ENCODE measurements at regions not wholly inside any gene's neighbourhood (a gene's known extent, or its start where the extent isn't known, plus 50 kb on each side); places are given as distances from the start of the nearest gene placed in this dataset.
"Not testable (repeated sequence)": the region's sequence is repeated elsewhere in the genome, so short reads cannot be mapped to it uniquely, and the experiment has no call there.

GRCh38 chr2:13522096-13522495 lies 805.4 kb downstream of the TRIB2 start:
- H3K27me3 Mint-ChIP-seq (ENCODE audit: insufficient read depth, low read depth): no peaks in the 10 kb centered on the region
- no peaks in the 10 kb centered on the region for H4K20me1 ChIP-seq (ENCODE audit: low read depth)
- no peak overlapping the region for H3K4me2 ChIP-seq
- no peaks in the 10 kb centered on the region for H3K27me3 ChIP-seq
- H3K36me3 ChIP-seq: no peaks in the 10 kb centered on the region
- H3K27ac Mint-ChIP-seq: no peak overlapping the region
- H3K4me1 Mint-ChIP-seq: no peaks in the 10 kb centered on the region
- H3K9ac ChIP-seq: no peak overlapping the region
- H3K4me3 Mint-ChIP-seq: no peak overlapping the region
- TF ChIP-seq CTCF (IDR thresholded peaks at IDR 0.05) (no peak), EZH2 (IDR thresholded peaks at IDR 0.05) (no peak), EZH2phosphoT487 (IDR thresholded peaks at IDR 0.05) (no peak)
- no peak overlapping the region for H3K4me3 ChIP-seq
- H3K4me1 ChIP-seq: no peaks in the 10 kb centered on the region
- H3K36me3 Mint-ChIP-seq: no peaks in the 10 kb centered on the region
- H3F3A ChIP-seq (ENCODE audit: low read depth): no peaks in the 10 kb centered on the region
- DNase-seq (ENCODE audit: low spot score): no peak
- no peak overlapping the region for H2AFZ ChIP-seq (replicated peaks)
- H3K9me3 ChIP-seq (ENCODE audit: low read depth): peaks cover 15% of the 10 kb centered on the region
- no peaks in the 10 kb centered on the region for H3K9me3 Mint-ChIP-seq
- H3K27ac ChIP-seq: no peak overlapping the region
- no peaks in the 10 kb centered on the region for H3K79me2 ChIP-seq (ENCODE audit: low read depth)

GRCh38 chr2:13522917-13523821 lies 806.4 kb downstream of the TRIB2 start:
- no peaks in the 10 kb centered on the region for H4K20me1 ChIP-seq (ENCODE audit: low read depth)
- no peaks in the 10 kb centered on the region for H3K36me3 Mint-ChIP-seq
- no peaks in the 10 kb centered on the region for H3K27me3 Mint-ChIP-seq (ENCODE audit: insufficient read depth, low read depth)
- peaks cover 13% of the 10 kb centered on the region for H3K9me3 ChIP-seq (ENCODE audit: low read depth)
- TF ChIP-seq EZH2 (IDR thresholded peaks at IDR 0.05): no peak
- no peak for TF ChIP-seq CTCF (IDR thresholded peaks at IDR 0.05)
- TF ChIP-seq EZH2phosphoT487 (IDR thresholded peaks at IDR 0.05): no peak
- no peaks in the 10 kb centered on the region for H3K27me3 ChIP-seq
- no peak overlapping the region for H3K4me3 Mint-ChIP-seq
- H3K4me3 ChIP-seq: no peak overlapping the region
- H3K9ac ChIP-seq: no peak overlapping the region
- no peak overlapping the region for H3K27ac Mint-ChIP-seq
- H3K79me2 ChIP-seq (ENCODE audit: low read depth): no peaks in the 10 kb centered on the region
- H3K4me1 ChIP-seq: no peaks in the 10 kb centered on the region
- H3K36me3 ChIP-seq: no peaks in the 10 kb centered on the region
- H3K9me3 Mint-ChIP-seq: no peaks in the 10 kb centered on the region
- DNase-seq (ENCODE audit: low spot score): no peak
- H3K4me2 ChIP-seq: no peak overlapping the region
- H2AFZ ChIP-seq (replicated peaks): no peak overlapping the region
- no peak overlapping the region for H3K27ac ChIP-seq
- H3F3A ChIP-seq (ENCODE audit: low read depth): no peaks in the 10 kb centered on the region
- no peaks in the 10 kb centered on the region for H3K4me1 Mint-ChIP-seq

GRCh38 chr2:13524492-13524891 lies 807.8 kb downstream of the TRIB2 start:
- Histone ChIP-seq H3K27ac (no peak overlapping the region), H3K4me3 (no peak overlapping the region), H2AFZ (replicated peaks) (no peak overlapping the region), H3K4me1 (no peaks in the 10 kb centered on the region), H3K4me2 (no peak overlapping the region), H3K9ac (no peak overlapping the region), H3K27me3 (no peaks in the 10 kb centered on the region), H3K79me2 (ENCODE audit: low read depth) (no peaks in the 10 kb centered on the region), H3K9me3 (ENCODE audit: low read depth) (peaks cover 11% of the 10 kb centered on the region), H3F3A (ENCODE audit: low read depth) (no peaks in the 10 kb centered on the region), H3K36me3 (no peaks in the 10 kb centered on the region), H4K20me1 (ENCODE audit: low read depth) (no peaks in the 10 kb centered on the region)
- no peak overlapping the region for H3K27ac Mint-ChIP-seq
- no peak for DNase-seq (ENCODE audit: low spot score)
- H3K36me3 Mint-ChIP-seq: no peaks in the 10 kb centered on the region
- no peaks in the 10 kb centered on the region for H3K27me3 Mint-ChIP-seq (ENCODE audit: insufficient read depth, low read depth)
- H3K9me3 Mint-ChIP-seq: no peaks in the 10 kb centered on the region
- TF ChIP-seq EZH2phosphoT487 (IDR thresholded peaks at IDR 0.05): no peak
- TF ChIP-seq CTCF (IDR thresholded peaks at IDR 0.05): no peak
- no peak for TF ChIP-seq EZH2 (IDR thresholded peaks at IDR 0.05)
- H3K4me1 Mint-ChIP-seq: no peaks in the 10 kb centered on the region
- H3K4me3 Mint-ChIP-seq: no peak overlapping the region

GRCh38 chr2:13531735-13532410 lies 815.1 kb downstream of the TRIB2 start:
- not testable (repeated sequence) for H3K79me2 ChIP-seq (ENCODE audit: low read depth); H3K4me1 ChIP-seq; H3K27me3 ChIP-seq; H3F3A ChIP-seq (ENCODE audit: low read depth); H3K4me3 ChIP-seq; H3K27ac Mint-ChIP-seq; H3K4me2 ChIP-seq; H3K27me3 Mint-ChIP-seq (ENCODE audit: insufficient read depth, low read depth); H3K9ac ChIP-seq; H3K36me3 ChIP-seq; H3K9me3 ChIP-seq (ENCODE audit: low read depth); H3K9me3 Mint-ChIP-seq; H3K4me3 Mint-ChIP-seq; H3K36me3 Mint-ChIP-seq; DNase-seq (ENCODE audit: low spot score); H3K4me1 Mint-ChIP-seq; H2AFZ ChIP-seq (replicated peaks); H4K20me1 ChIP-seq (ENCODE audit: low read depth); H3K27ac ChIP-seq

GRCh38 chr2:13532781-13533523 lies 816.2 kb downstream of the TRIB2 start:
- H3K4me1 Mint-ChIP-seq; H2AFZ ChIP-seq (replicated peaks); H3K9me3 ChIP-seq (ENCODE audit: low read depth); H3K79me2 ChIP-seq (ENCODE audit: low read depth); H3K27me3 ChIP-seq; H3K4me2 ChIP-seq; H3K9me3 Mint-ChIP-seq; H3K36me3 Mint-ChIP-seq; DNase-seq (ENCODE audit: low spot score); H3K27me3 Mint-ChIP-seq (ENCODE audit: insufficient read depth, low read depth); H3K4me3 Mint-ChIP-seq; H3K9ac ChIP-seq; H3F3A ChIP-seq (ENCODE audit: low read depth); H3K4me3 ChIP-seq; H3K36me3 ChIP-seq; H3K4me1 ChIP-seq; H4K20me1 ChIP-seq (ENCODE audit: low read depth); H3K27ac Mint-ChIP-seq; H3K27ac ChIP-seq: not testable (repeated sequence)
